ENCODE measurements at regions not wholly inside any gene's neighbourhood (a gene's known extent, or its start where the extent isn't known, plus 50 kb on each side); places are given as distances from the start of the nearest gene placed in this dataset.

GRCh38 chr11:121808096-121808495 lies 307.9 kb downstream of the BLID start:
- no peak for TF ChIP-seq CTCF (conservative IDR thresholded peaks at IDR 0.05)
- no peak for TF ChIP-seq ZFX (IDR thresholded peaks at IDR 0.05)
- no peak overlapping the region for H3K27ac ChIP-seq

GRCh38 chr11:121807051-121807450 lies 309.0 kb downstream of the BLID start:
- TF ChIP-seq CTCF (conservative IDR thresholded peaks at IDR 0.05) (no peak), ZFX (IDR thresholded peaks at IDR 0.05) (no peak)
- H3K27ac ChIP-seq = no peak overlapping the region

- no peak overlapping the region for H3K27ac ChIP-seq
These were observed 313.5 kb downstream of the BLID start for GRCh38 chr11:121802542-121802941.

GRCh38 chr11:121801781-121802180 lies 314.2 kb downstream of the BLID start:
- H3K27ac ChIP-seq = no peak overlapping the region

More at GRCh38 chr11:121802542-121802941, 313.5 kb downstream of the BLID start:
- no peak for TF ChIP-seq CTCF (conservative IDR thresholded peaks at IDR 0.05)
- no peak for TF ChIP-seq ZFX (IDR thresholded peaks at IDR 0.05)

GRCh38 chr11:121801394-121801748 lies 314.6 kb downstream of the BLID start:
- H3K27ac ChIP-seq = no peak overlapping the region
- no peak for TF ChIP-seq CTCF (conservative IDR thresholded peaks at IDR 0.05)
- TF ChIP-seq ZFX (IDR thresholded peaks at IDR 0.05) = no peak

More at GRCh38 chr11:121801781-121802180, 314.2 kb downstream of the BLID start:
- TF ChIP-seq ZFX (IDR thresholded peaks at IDR 0.05) (no peak), CTCF (conservative IDR thresholded peaks at IDR 0.05) (no peak)

GRCh38 chr11:121800731-121801393 lies 315.2 kb downstream of the BLID start:
- TF ChIP-seq CTCF (conservative IDR thresholded peaks at IDR 0.05) = no peak
- no peak for TF ChIP-seq ZFX (IDR thresholded peaks at IDR 0.05)
- no peak overlapping the region for H3K27ac ChIP-seq

- TF ChIP-seq CTCF (conservative IDR thresholded peaks at IDR 0.05) (no peak), ZFX (IDR thresholded peaks at IDR 0.05) (no peak)
- no peak overlapping the region for H3K27ac ChIP-seq
These were observed 315.8 kb downstream of the BLID start for GRCh38 chr11:121800240-121800639.

Measured in C4-2B (cell line).